Kidney capillary endothelial cell (primary cell): ENCODE measurements at regions not wholly inside any gene's neighbourhood (a gene's known extent, or its start where the extent isn't known, plus 50 kb on each side); places are given as distances from the start of the nearest gene placed in this dataset.
"Not testable (repeated sequence)": the region's sequence is repeated elsewhere in the genome, so short reads cannot be mapped to it uniquely, and the experiment has no call there.

Experiments
- DNase-seq: peaks from one replicate; pipeline ENCODE4 v3.0.0-alpha.2; 2018; ENCODE audit warnings: low spot score

GRCh38 chr5:12876541-12877298 lies 972.5 kb upstream of the CTNND2 start:
- DNase-seq, result no peak

GRCh38 chr5:12870872-12871539 lies 966.8 kb upstream of the CTNND2 start:
- no peak for DNase-seq

GRCh38 chr5:12865529-12865928 lies 961.3 kb upstream of the CTNND2 start:
- DNase-seq, result no peak

- DNase-seq, result no peak
These were observed 957.8 kb upstream of the CTNND2 start for GRCh38 chr5:12861886-12862654.

- not testable (repeated sequence) for DNase-seq
These were observed 951.9 kb upstream of the CTNND2 start for GRCh38 chr5:12856105-12856504.

- DNase-seq, result no peak
These were observed 950.1 kb upstream of the CTNND2 start for GRCh38 chr5:12854386-12854785.

- DNase-seq, result no peak
These were observed 947.5 kb upstream of the CTNND2 start for GRCh38 chr5:12851761-12852160.

- DNase-seq, result no peak
These were observed 944.5 kb upstream of the CTNND2 start for GRCh38 chr5:12848709-12849108.

GRCh38 chr5:12845549-12846159 lies 941.4 kb upstream of the CTNND2 start:
- DNase-seq, result no peak

- DNase-seq, result no peak
These were observed 936.7 kb upstream of the CTNND2 start for GRCh38 chr5:12840972-12841371.

- DNase-seq, result no peak
These were observed 933.3 kb upstream of the CTNND2 start for GRCh38 chr5:12837592-12837991.

GRCh38 chr5:12825163-12825562 lies 920.9 kb upstream of the CTNND2 start:
- no peak for DNase-seq

GRCh38 chr5:12805165-12805698 lies 901.0 kb upstream of the CTNND2 start:
- no peak for DNase-seq

- no peak for DNase-seq
These were observed 894.9 kb upstream of the CTNND2 start for GRCh38 chr5:12799165-12799564.

GRCh38 chr5:12795333-12795663 lies 891.1 kb upstream of the CTNND2 start:
- no peak for DNase-seq

- no peak for DNase-seq
These were observed 890.5 kb upstream of the CTNND2 start for GRCh38 chr5:12794476-12795332.

GRCh38 chr5:12793373-12793772 lies 889.1 kb upstream of the CTNND2 start:
- DNase-seq, result no peak

- DNase-seq, result no peak
These were observed 876.3 kb upstream of the CTNND2 start for GRCh38 chr5:12780536-12780935.

- DNase-seq, result no peak
These were observed 873.1 kb upstream of the CTNND2 start for GRCh38 chr5:12777342-12777741.

- no peak for DNase-seq
These were observed 868.0 kb upstream of the CTNND2 start for GRCh38 chr5:12772276-12772675.

- no peak for DNase-seq
These were observed 855.1 kb upstream of the CTNND2 start for GRCh38 chr5:12759377-12759776.
